ENCODE measurements at regions not wholly inside any gene's neighbourhood (a gene's known extent, or its start where the extent isn't known, plus 50 kb on each side); places are given as distances from the start of the nearest gene placed in this dataset.

DNA sequence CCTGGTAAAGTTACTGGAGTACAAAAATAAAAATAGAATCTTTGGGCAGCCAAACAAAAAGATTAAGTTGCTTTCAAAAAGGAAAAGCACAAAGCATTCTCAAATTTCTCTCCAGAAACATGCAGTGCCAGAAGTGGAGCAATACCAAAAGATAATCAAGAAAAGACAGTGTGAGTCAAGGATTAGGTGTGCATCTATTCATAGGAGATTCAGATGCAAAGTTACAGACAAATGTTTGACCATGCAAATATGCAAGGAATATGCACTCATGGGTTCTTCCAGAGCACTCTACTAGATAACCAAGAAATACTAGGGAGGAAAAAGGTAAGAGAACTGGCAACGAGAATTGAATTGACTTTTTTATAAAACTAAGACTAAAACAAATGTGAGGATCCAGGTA lies 51.8 kb upstream of the CDH20 start:
- ATAC-seq, result no peak
- no peak for TF ChIP-seq CSRNP3 (CRISPR knock-in tag; IDR thresholded peaks at IDR 0.05)
- no peak for TF ChIP-seq CREB5 (CRISPR knock-in tag; IDR thresholded peaks at IDR 0.05; ENCODE audit: low read depth)
- TF ChIP-seq OSR1 (CRISPR knock-in tag; IDR thresholded peaks at IDR 0.05), result no peak
- TF ChIP-seq, protein P1, sequence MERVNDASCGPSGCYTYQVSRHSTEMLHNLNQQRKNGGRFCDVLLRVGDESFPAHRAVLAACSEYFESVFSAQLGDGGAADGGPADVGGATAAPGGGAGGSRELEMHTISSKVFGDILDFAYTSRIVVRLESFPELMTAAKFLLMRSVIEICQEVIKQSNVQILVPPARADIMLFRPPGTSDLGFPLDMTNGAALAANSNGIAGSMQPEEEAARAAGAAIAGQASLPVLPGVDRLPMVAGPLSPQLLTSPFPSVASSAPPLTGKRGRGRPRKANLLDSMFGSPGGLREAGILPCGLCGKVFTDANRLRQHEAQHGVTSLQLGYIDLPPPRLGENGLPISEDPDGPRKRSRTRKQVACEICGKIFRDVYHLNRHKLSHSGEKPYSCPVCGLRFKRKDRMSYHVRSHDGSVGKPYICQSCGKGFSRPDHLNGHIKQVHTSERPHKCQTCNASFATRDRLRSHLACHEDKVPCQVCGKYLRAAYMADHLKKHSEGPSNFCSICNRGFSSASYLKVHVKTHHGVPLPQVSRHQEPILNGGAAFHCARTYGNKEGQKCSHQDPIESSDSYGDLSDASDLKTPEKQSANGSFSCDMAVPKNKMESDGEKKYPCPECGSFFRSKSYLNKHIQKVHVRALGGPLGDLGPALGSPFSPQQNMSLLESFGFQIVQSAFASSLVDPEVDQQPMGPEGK (CRISPR knock-in tag; IDR thresholded peaks at IDR 0.05; ENCODE audit: borderline replicate concordance), result no peak

- no peak for TF ChIP-seq ZC3H10 (CRISPR knock-in tag; IDR thresholded peaks at IDR 0.05)
- no peak for TF ChIP-seq SNAI2 (CRISPR knock-in tag; IDR thresholded peaks at IDR 0.05)
- no peak for TF ChIP-seq TOX (CRISPR knock-in tag; IDR thresholded peaks at IDR 0.05; ENCODE audit: borderline replicate concordance)
- TF ChIP-seq ZNF8 (CRISPR knock-in tag; IDR thresholded peaks at IDR 0.05), result no peak
- TF ChIP-seq CREB5 (CRISPR knock-in tag; IDR thresholded peaks at IDR 0.05; ENCODE audit: low read depth), result no peak
- TF ChIP-seq CSDC2 (CRISPR knock-in tag; IDR thresholded peaks at IDR 0.05), result no peak
- no peak for TF ChIP-seq ISL1 (CRISPR knock-in tag; IDR thresholded peaks at IDR 0.05)
- TF ChIP-seq, protein P2, sequence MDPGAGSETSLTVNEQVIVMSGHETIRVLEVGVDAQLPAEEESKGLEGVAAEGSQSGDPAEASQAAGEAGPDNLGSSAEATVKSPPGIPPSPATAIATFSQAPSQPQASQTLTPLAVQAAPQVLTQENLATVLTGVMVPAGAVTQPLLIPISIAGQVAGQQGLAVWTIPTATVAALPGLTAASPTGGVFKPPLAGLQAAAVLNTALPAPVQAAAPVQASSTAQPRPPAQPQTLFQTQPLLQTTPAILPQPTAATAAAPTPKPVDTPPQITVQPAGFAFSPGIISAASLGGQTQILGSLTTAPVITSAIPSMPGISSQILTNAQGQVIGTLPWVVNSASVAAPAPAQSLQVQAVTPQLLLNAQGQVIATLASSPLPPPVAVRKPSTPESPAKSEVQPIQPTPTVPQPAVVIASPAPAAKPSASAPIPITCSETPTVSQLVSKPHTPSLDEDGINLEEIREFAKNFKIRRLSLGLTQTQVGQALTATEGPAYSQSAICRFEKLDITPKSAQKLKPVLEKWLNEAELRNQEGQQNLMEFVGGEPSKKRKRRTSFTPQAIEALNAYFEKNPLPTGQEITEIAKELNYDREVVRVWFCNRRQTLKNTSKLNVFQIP (CRISPR knock-in tag; IDR thresholded peaks at IDR 0.05; ENCODE audit: borderline replicate concordance, low read depth), result no peak
- no peak for TF ChIP-seq TCF4 (CRISPR knock-in tag; IDR thresholded peaks at IDR 0.05; ENCODE audit: borderline replicate concordance)
- TF ChIP-seq, protein P1 (CRISPR knock-in tag; IDR thresholded peaks at IDR 0.05; ENCODE audit: borderline replicate concordance), result no peak
- TF ChIP-seq GLIS3 (CRISPR knock-in tag; IDR thresholded peaks at IDR 0.05), result no peak
- TF ChIP-seq, protein P3, sequence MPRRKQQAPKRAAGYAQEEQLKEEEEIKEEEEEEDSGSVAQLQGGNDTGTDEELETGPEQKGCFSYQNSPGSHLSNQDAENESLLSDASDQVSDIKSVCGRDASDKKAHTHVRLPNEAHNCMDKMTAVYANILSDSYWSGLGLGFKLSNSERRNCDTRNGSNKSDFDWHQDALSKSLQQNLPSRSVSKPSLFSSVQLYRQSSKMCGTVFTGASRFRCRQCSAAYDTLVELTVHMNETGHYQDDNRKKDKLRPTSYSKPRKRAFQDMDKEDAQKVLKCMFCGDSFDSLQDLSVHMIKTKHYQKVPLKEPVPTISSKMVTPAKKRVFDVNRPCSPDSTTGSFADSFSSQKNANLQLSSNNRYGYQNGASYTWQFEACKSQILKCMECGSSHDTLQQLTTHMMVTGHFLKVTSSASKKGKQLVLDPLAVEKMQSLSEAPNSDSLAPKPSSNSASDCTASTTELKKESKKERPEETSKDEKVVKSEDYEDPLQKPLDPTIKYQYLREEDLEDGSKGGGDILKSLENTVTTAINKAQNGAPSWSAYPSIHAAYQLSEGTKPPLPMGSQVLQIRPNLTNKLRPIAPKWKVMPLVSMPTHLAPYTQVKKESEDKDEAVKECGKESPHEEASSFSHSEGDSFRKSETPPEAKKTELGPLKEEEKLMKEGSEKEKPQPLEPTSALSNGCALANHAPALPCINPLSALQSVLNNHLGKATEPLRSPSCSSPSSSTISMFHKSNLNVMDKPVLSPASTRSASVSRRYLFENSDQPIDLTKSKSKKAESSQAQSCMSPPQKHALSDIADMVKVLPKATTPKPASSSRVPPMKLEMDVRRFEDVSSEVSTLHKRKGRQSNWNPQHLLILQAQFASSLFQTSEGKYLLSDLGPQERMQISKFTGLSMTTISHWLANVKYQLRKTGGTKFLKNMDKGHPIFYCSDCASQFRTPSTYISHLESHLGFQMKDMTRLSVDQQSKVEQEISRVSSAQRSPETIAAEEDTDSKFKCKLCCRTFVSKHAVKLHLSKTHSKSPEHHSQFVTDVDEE (CRISPR knock-in tag; IDR thresholded peaks at IDR 0.05), result no peak
- no peak for TF ChIP-seq ZNF565 (CRISPR knock-in tag; conservative IDR thresholded peaks at IDR 0.05; ENCODE audit: low read depth)
- TF ChIP-seq RARB (CRISPR knock-in tag; IDR thresholded peaks at IDR 0.05), result no peak
- TF ChIP-seq CSRNP3 (CRISPR knock-in tag; IDR thresholded peaks at IDR 0.05), result no peak
- no peak for TF ChIP-seq ZFP3 (CRISPR knock-in tag; IDR thresholded peaks at IDR 0.05)
- ATAC-seq, result no peak
Measured at GRCh38 chr18:61282926-61283325, 50.3 kb upstream of the CDH20 start.

Data from SK-N-SH treated with all-trans-retinoic acid at 6 μM for 48 hours (cell line).